IPS DF 4.7 (cell line): ENCODE measurements at regions not wholly inside any gene's neighbourhood (a gene's known extent, or its start where the extent isn't known, plus 50 kb on each side); places are given as distances from the start of the nearest gene placed in this dataset.

Experiments used
- DNase-seq: peaks from one replicate; pipeline ENCODE4 v3.0.0-alpha.2; 2013; ENCODE audit warnings: low spot score; ENCODE audit errors: extremely low read depth

DNA sequence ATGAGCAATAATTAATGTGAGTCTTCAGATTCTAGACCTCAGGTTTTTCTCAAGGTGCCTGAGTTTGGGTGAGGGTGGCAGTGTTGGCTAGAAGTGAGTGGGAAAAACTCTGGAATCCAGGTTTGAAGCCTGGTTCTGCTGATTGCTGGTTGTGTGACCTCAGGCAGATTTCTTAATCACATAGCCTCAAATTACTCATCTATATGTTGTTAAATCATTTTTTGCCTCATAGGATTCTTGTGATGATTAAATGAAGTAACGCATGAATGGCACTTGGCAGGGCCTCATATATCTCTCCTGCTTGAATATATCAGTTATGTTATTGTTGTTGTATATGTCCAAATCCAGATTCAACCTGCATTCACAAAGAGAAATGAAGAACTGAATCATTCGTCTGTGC lies 60.5 kb downstream of the NR2F2 start:
- DNase-seq, result no peak

DNA sequence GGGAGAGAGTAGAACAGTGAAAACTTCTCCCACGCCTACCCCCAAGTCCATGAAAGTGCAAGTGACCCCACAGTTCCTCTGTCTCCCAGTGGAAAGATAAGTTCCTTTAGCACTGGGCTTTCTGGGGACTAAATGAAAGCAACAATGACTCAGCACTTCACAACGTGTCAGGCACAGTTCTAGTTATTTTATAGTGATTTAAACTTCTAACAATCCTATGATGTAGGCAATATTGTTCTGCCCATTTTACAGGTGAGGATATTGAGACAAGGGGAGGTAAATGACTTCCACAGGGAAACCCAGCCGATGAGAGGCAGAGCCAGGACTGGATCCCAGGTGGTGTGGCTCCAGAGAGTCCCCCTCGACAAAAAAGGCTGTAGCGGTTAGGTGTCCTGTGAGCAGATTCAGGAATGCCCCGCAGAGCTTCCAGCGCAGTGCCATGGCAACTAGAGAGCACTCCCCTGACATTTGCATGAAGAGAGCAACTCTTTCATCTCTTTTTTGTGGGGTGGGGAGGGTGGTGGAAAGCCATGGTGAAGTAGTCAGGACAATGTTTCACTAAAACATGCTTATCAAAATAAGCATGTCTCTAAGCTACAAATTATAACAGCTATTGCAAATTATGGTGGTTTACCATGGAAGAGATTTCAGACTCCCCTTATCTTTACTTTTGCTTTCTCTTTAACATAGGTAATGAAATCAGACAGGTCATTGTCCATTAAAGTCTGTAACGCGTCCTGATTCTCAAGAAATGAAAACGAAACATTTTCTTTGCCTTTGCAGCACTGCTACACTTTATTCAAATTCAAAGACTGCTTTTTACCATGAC lies 62.1 kb downstream of the NR2F2 start:
- no peak for DNase-seq

DNA sequence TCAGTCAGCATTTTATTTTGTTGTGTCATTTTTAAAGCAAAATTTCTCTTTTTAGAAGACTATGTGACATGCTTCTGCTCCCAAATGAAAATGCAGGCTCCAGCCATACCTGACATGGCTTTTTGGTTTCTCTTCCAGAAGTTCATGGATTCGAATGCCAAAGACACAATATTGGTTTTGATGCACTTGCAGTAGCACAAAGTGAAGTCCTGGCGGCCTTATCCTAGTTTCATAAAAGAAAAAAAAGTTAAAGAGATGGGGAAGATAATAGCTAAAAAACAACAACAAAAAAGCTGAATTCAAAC lies 62.7 kb downstream of the NR2F2 start:
- no peak for DNase-seq

DNA sequence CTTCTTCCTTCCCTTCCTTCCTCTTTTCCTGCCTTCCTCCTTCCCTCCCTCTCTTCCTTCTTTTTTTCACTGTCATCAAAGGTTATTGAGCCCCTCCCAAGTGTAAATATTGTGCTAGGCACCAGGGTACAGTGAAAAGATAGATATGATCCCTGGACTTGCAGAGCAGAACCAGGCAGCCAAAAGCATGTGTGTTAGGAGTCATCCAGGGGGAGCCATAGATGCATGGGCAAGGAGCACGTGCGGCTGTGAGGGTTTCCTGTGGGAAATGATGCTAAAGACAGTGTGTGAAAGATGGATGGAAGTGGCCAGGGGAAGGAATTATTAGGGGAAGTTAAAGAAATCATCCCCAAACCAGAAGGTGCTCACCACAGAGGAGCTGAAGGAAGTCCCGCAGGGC lies 65.2 kb downstream of the NR2F2 start:
- DNase-seq, result no peak

DNA sequence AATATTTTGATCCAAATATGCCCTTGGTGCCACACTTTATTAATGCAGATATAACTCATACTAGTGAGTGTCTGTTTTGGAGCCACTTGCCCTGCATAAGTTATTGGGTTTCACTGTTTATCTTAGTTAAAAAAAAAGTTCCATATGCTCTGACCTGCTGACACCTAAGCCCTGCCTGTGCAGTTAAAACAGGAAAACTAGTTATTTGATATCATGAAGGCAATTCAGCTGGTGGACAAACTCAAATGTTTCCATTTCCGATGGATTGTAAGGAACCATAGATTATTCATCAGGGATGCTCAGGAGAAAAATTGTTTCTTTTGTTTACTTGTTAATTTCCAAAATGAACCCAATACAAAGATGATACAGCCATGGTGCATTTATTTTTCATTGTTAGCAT lies 68.3 kb downstream of the NR2F2 start:
- DNase-seq, result no peak

DNA sequence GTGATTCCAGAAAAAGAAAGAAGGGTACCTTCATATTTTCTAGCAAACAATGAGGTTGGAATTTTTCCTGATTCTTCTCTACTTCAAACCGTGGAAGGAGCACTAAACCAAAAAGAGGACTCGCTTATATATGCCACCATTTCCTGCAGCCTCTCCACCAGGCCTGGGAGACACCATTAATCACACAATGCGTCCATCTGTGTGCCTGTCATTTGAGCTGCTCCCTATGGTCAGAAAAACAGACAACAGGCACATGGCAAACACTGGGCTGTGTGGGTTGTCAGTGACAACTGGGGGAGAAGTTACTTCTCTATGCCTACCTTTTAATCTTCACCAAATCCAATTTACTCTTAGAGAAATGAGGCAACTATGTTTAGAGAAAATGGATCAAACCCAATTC lies 71.9 kb downstream of the NR2F2 start:
- DNase-seq, result no peak

DNA sequence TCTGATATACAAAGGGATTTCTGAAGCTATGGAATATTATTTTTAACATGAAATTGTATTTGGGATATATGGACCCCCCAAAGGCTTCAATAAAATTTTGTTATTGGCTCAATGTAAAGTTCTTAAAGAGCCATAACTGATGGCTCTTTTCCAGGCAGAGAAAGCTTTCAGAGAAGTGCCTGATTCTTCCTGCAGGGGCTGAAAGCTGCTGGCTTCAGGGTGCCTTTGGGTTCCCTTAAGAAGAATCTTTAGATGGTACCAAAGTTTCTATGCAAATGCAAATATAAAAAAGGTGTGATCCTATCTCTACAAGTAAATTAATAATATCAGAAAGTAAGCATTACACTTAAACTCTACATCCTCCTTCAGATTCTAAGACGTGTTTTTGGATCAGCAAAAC lies 72.6 kb downstream of the NR2F2 start:
- DNase-seq, result no peak

DNA sequence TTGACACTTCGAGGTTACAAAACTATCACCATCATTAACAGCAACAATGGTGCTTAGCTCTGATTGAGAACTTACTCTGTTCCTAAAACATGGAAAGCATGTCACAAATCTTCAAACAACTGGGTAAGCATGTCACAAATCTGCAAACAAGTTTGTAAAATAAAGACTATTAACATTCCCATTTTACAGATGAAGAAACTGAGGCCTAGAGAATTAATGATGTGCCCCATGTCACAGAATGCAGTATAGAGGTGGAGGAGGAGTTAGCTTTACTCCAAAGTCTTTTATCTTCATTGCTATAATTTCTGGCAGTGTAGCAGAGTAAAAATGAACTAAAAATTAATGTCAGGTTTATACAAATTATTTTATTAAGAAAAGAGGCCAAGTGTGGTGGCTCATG lies 73.4 kb downstream of the NR2F2 start:
- no peak for DNase-seq

DNA sequence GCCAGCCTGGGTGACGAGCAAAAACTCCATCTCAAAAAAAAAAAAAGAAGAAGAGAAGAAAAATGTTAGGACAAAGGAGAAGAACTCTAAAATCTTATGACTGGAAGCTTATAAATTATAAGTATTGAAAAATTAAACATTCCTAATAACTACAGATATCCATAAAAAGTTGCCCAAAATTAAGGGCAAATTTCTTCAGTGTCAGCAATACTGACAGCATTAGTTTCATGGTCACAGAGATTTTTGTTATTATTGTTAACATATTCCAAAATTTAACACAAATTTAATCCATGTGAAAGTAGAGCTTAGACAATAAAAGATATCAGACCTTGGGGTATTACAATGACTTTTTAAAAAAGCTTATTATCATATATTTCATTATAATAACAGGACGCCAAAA lies 74.1 kb downstream of the NR2F2 start:
- DNase-seq, result no peak

DNA sequence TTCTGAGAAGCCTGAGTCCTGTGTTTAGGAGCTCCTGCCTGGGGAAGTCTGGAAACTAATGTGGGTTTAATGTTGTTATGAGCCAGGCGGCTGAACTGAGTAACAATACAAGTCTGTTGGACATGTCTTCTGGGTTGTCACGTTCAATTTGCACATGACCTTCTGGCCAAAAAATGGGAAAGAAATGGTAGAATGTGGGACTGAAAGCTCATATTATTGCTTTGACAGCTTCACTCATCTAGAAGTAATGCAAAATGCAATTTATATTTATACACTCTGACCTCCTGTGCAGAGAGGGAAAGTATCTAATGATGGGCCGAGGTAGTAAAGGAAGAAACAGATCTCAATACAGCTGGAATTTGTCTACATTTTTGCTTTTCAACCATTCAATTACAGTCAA lies 75.8 kb downstream of the NR2F2 start:
- no peak for DNase-seq

DNA sequence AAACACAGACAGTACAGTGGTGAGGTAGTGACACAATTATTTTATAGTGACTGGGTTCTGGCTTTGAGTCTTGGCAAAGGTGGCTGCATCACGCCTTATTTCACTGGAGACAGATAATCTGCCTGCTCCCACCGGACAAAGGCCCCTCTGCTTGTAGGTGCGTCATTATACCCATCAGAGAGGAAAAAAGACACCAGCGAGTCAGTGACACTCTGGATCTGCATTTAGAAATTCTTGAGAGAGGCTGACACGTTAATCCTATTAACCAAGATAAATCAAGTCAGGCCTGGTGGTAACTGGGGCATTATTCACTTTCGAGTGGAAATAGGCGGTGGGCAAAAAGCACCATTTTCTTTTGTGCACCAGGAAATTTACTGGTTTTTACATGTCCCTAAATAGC lies 76.2 kb downstream of the NR2F2 start:
- no peak for DNase-seq

DNA sequence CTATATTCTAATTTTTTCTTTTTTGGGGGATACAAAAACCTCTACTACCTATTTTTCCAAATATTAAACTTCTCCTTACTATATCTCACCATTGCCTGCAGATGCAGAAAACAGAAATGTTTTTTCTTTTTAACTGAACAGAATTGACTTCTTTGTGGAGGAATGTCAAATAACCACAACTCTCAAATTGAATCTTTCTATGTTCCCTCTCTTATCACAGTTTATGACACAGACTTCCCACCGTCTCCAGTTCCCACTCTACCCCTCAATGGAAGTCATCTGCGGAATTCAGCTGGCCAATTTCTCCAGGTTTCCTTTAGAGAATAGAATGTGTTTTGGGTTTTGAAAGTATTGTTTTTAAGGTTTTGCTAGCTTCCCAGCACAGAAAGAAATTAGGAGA lies 77.0 kb downstream of the NR2F2 start:
- DNase-seq, result no peak

DNA sequence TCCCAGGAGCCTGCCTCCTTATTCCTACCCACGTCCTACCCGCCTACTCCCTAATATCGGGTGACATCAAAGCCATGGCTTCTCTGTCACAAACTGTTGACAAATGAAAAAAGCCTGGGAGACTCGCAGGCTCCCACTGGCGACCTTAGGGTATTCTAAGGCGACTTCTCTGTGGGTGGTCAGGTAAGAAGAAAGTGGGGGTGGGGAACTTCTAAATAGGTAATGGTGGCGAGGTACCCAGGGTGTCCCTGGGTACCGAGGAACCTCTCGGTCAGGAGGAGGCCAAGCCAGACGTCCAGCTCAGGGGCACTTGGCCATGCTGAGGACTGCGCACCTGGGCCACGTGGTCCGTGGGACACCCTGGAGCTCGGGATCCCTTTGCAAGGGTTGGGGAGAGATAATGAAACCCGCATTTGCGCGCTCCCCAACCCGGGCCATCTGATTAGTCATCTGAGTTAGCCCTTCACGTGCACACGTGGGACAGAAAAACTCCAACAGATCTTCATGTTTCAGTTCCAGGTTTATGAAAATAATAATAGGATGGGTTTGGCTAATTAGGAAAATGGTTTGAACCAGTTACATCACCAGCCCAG lies 78.2 kb downstream of the NR2F2 start:
- no peak for DNase-seq

DNA sequence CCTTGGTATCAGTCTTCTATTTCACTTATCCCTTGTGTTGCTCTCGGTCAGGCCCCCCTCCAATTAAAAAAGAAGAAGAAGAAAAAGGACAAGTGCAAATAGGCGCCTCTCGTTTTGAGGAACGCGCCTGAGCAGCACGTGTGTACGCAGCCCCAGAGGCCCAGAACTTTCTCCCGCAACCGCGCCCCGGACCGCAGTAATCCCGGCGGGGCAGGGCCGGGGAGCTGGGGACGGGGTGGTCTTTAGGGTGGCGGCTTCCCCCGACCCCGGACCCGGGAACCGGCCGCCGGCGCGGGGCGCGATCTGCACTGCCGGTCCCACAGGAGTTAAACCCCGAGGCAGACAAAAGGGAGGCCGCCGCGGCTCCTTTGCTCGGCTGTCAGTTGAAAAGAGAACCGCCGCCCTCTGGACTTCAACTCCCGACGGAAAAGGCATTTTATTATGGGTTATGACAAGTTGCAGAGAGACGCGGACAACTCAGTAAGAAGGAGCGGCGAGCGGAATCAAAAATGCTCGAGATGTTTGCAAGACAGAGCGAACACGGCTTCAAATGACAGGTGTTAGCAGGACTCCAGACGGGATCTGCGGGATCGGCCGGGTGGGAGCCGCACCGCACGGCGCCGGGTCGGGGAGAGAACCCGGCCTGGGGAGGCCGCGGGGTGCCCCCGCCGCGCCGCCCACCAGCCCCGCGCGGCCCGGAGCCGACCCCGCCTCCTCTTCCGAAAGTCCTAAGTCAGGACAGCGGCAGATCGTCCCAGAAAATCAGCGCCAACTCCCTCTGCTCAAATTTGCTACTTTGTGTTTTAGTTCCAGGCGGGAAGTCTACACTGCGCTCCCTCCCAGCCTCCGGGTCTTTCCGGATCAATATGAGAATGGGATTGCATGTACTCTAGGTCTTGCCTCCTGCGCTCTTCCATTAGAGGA lies 79.0 kb downstream of the NR2F2 start:
- DNase-seq, result no peak

DNA sequence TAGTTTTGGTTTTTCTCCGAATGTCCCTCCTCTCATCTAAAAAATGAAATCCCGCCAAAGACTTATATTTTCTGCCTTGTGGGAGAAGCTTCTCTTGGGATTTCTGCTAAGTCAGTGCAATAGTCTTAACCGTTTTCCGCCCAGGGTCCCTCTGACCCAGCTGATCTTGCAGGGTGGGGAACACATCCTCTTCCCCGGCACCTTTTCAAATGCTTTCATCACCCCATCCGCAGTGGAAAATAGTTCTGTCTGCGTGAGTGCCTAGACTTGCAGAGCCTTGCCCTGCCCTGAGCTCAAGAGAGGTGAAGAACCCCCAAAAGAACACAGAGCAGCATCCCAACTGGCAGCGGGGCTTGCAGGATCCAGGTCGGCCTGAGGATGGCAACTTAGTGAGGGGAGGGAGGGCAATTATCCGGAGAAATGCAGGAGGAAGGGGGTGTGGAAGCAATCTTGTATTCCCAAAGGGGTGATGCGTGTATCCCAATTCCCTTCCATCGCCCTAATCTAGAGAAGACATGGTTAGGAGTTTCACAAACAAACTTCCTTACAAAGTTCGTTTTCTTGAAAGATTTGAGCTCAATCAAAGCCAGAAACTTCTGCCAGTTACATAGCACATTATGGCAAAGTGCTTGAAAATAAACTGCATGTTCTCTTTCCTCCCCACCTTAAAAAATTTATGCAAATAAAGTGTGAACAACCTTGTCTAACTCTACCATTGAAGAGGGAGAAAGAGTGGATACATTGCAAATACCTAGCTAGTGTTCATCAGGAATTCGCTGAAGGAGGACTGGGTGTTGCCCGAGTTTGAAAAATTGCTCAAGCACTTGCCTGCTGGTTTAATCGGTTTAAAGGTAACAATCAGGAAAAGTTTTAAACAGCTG lies 79.9 kb downstream of the NR2F2 start:
- no peak for DNase-seq

DNA sequence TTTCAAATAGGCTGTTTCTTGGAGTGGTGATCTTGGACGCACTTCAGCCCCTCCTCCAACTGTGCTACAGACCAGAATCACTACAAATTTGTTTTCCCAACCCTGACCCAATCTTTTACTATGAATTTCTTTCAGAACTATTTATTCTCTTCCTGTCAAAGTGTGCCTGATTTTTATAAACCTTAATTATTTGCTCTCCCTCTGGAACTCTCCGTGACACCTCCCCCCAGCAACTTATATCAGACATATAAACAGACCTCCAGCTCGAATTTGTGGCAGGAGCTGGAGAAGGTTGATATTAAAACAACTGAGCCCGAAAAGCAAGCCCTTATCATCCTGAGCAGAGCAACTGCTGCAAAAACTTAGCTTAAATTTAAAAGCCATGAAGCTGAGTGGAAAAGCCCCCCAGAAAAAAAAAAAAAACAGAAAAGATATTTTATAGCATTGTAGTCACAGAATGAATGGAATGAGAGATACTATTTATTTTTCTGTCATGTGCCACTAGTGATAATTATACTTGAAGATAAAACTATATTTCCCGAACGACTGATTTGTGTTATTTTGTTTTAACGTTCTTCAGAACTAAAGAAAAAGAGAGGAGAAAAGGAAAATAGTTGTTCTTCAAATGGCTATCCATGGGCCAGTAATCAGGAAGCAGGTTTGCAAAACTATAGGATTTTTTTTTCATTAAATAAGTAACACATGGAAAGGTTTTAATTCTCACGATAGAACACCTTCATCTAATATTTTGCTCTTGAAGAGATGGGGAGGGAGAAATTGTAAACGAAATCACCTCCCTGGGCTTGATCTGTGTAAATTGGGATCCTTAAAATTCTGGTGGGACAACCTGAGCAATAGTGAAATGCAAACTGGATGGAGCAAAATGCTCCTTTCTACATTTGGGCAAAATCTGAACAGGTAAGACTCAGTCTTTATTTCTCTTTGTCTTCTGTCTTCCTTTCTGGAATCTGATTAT lies 80.8 kb downstream of the NR2F2 start:
- DNase-seq, result no peak

DNA sequence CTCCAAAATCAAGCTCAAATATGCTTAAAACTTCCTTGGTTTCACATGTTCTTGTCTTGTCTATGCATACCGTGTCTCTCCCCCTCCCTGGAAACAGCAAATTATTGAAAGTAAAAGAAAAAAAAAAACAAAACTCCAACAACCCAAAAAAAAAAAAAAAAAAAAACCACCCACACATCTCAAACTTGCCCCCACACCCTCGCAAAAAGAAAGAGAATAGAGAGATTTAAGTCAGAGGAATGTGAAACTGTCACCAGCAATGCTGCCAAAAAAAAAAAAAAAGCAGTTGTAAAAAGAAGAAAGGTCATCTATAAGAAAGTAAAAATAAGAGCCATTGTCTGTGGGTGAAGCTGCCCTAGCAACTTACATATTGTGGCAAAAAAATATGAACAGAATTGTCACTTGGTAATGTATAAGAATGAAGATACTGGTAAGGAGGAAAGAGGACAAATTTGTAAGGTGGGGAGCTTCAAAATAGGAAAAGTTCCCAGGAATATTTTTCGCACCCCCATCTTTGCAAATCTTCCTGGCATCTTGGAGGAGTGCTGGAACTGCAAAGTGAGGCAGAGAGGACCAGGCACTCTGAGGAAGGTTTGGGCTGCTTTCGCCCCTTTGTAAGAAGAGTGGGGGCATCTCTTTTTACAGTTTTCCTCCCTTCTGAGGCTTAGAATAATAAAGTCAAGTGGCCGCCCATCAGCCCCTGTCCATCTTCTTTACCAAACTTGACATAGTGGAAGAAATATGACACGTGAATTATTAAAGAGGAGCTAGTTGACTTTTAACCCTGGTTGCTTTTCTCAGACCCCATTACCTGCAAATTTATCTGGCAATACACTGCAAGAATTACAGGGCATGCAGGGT lies 81.8 kb downstream of the NR2F2 start:
- no peak for DNase-seq

DNA sequence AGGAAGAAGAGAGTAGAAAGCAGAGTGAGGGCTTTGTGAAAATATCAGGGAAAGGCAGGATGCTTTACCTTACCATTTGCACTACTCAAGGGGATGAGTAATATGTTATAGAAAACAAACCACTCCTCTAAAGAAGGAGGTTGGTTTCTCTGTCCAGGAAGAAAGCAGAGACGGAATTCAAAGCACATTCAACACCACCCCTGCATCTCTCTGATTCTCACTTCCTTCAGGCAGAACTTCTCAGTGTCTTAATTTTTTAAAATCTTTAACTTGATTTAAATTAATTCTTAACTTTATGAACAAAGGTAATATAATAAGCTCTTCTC lies 82.4 kb downstream of the NR2F2 start:
- no peak for DNase-seq

DNA sequence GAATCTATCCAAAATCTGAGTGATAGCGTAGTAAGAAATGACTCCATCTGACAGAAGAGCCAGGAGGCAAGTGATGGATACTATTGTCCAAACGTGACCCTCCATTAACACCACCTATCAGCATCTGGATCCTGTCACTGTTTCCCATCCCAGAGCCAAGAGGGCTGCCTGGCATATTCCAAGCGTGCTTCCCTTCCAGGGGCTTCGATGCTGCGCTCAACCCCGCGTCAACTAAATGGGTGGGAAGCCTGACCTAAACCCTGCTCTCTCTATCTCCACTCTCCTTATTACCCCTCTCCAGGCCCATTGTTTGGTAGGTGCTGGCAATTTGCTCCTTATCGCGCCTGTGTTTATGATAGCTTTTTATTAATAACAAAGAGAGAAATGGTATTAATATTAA lies 83.2 kb downstream of the NR2F2 start:
- DNase-seq, result no peak

DNA sequence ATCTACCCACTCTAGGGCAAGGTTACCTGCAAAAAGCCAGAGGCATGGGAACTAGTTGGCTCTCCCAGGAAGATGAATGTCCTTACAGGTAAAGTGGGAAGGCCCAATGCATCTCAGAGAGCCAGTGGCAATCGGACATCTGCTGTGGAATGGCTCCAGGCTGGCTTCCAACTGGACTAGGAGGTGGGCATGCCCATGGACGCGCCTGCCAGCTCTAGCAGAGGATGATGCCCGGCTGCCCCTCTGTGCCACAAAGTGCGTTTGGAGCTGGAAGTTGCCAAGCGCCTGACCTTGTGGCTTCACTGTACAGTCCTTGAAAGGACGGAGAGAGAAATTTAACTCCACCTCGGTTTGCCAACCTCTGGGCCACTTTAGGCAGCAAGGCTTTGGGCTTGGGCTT lies 84.4 kb downstream of the NR2F2 start:
- no peak for DNase-seq
